Stimulated activated CD4-positive, alpha-beta T cell treated with anti-CD3 and anti-CD28 coated beads, Interleukin-2, amount 100 ng/mL, for 24 hours (primary cell): ENCODE measurements at regions not wholly inside any gene's neighbourhood (a gene's known extent, or its start where the extent isn't known, plus 50 kb on each side); places are given as distances from the start of the nearest gene placed in this dataset.

Source experiments
- DNase-seq, 2 donors: peaks; one replicate each; pipeline ENCODE4 v3.0.0-alpha.2; 2020

GRCh38 chr15:70293138-70293537, 195.4 kb upstream of the TLE3 start:
- DNase-seq, result no peak

GRCh38 chr15:70292076-70292760, 194.5 kb upstream of the TLE3 start:
- no peak for DNase-seq

- DNase-seq, result no peak
These were observed 193.8 kb upstream of the TLE3 start for GRCh38 chr15:70291305-70292075.

GRCh38 chr15:70290708-70291107, 193.0 kb upstream of the TLE3 start:
- no peak for DNase-seq

GRCh38 chr15:70289191-70289955, 191.7 kb upstream of the TLE3 start:
- DNase-seq, result no peak

- no peak for DNase-seq
These were observed 188.5 kb upstream of the TLE3 start for GRCh38 chr15:70286113-70286806.

GRCh38 chr15:70284438-70285214, 186.9 kb upstream of the TLE3 start:
- no peak for DNase-seq

- no peak for DNase-seq
These were observed 185.8 kb upstream of the TLE3 start for GRCh38 chr15:70283511-70283910.

GRCh38 chr15:70281811-70282307, 184.1 kb upstream of the TLE3 start:
- no peak for DNase-seq

- no peak for DNase-seq
These were observed 183.6 kb upstream of the TLE3 start for GRCh38 chr15:70281261-70281810.

- no peak for DNase-seq
These were observed 183.1 kb upstream of the TLE3 start for GRCh38 chr15:70280781-70281180.

GRCh38 chr15:70279096-70279495, 181.4 kb upstream of the TLE3 start:
- DNase-seq, result no peak

- DNase-seq, result no peak
These were observed 180.9 kb upstream of the TLE3 start for GRCh38 chr15:70278644-70279043.

GRCh38 chr15:70277556-70277955, 179.8 kb upstream of the TLE3 start:
- no peak for DNase-seq

GRCh38 chr15:70276401-70276800, 178.7 kb upstream of the TLE3 start:
- no peak for DNase-seq

- no peak for DNase-seq
These were observed 177.9 kb upstream of the TLE3 start for GRCh38 chr15:70275461-70276138.

- no peak for DNase-seq
These were observed 177.2 kb upstream of the TLE3 start for GRCh38 chr15:70274908-70275307.

GRCh38 chr15:70274255-70274880, 176.7 kb upstream of the TLE3 start:
- no peak for DNase-seq

GRCh38 chr15:70273808-70274207, 176.1 kb upstream of the TLE3 start:
- DNase-seq, result no peak

GRCh38 chr15:70272565-70273355, 175.0 kb upstream of the TLE3 start:
- DNase-seq, result no peak
